Astrocyte of the cerebellum (primary cell): ENCODE measurements at regions not wholly inside any gene's neighbourhood (a gene's known extent, or its start where the extent isn't known, plus 50 kb on each side); places are given as distances from the start of the nearest gene placed in this dataset.

ENCODE experiments used
- DNase-seq: peaks from one replicate; pipeline ENCODE4 v3.0.0-alpha.2; 2011; ENCODE audit warnings: low read depth
- H3K4me3 ChIP-seq: 2 replicates; pipeline ENCODE4 v1.5.1; 2011; ENCODE audit warnings: mild to moderate bottlenecking, low read depth, low read length, moderate library complexity
- in situ Hi-C: cut with HindIII; loops from 2 replicates; pipeline ENCODE4 v1.10.0; 2017; ENCODE audit warnings: low sequenced_read_pairs
- TF ChIP-seq, protein P1 (sequence below): IDR thresholded peaks from 2 replicates; pipeline ENCODE4 v1.5.1; 2012; ENCODE audit warnings: low read length, low read depth, moderate library complexity, mild to moderate bottlenecking; ENCODE audit errors: missing control alignments

- TF ChIP-seq, protein P1, sequence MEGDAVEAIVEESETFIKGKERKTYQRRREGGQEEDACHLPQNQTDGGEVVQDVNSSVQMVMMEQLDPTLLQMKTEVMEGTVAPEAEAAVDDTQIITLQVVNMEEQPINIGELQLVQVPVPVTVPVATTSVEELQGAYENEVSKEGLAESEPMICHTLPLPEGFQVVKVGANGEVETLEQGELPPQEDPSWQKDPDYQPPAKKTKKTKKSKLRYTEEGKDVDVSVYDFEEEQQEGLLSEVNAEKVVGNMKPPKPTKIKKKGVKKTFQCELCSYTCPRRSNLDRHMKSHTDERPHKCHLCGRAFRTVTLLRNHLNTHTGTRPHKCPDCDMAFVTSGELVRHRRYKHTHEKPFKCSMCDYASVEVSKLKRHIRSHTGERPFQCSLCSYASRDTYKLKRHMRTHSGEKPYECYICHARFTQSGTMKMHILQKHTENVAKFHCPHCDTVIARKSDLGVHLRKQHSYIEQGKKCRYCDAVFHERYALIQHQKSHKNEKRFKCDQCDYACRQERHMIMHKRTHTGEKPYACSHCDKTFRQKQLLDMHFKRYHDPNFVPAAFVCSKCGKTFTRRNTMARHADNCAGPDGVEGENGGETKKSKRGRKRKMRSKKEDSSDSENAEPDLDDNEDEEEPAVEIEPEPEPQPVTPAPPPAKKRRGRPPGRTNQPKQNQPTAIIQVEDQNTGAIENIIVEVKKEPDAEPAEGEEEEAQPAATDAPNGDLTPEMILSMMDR: no peak
- H3K4me3 ChIP-seq: no peak overlapping the region
- in situ Hi-C loops: no loop called here
- DNase-seq: peak; percentile 40
These were observed 481.7 kb upstream of the TGFBR2 start for GRCh38 chr3:30124435-30125370.

DNA sequence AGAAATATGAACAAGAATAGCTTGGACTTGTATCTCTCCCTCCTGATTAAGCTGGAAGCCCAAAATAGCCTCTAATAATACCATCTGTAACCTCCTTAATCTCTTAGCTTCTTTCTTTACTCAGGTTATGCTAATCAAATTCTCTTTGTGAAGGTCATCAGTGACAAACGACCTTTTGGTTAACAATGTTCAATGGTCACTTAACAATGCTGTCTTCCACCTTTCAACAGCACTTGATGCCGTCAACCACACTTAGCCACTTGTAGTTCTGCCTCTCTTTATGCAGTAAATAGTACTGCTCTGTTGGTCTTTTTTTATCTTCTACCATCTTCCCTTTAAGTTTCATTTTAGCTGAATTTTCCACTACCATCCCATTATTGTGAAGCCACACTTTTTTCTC lies 476.6 kb upstream of the TGFBR2 start:
- H3K4me3 ChIP-seq: no peak overlapping the region
- no peak for DNase-seq
- TF ChIP-seq, protein P1: no peak
- in situ Hi-C loops: no loop called here

- no peak for DNase-seq
- in situ Hi-C loops: no loop called here
- TF ChIP-seq, protein P1: no peak
- H3K4me3 ChIP-seq: no peak overlapping the region
These were observed 476.0 kb upstream of the TGFBR2 start for GRCh38 chr3:30130391-30130790.

GRCh38 chr3:30131191-30131590 lies 475.2 kb upstream of the TGFBR2 start:
- DNase-seq: no peak
- in situ Hi-C loops: no loop called here
- TF ChIP-seq, protein P1: no peak
- H3K4me3 ChIP-seq: no peak overlapping the region

GRCh38 chr3:30135190-30135589 lies 471.2 kb upstream of the TGFBR2 start:
- H3K4me3 ChIP-seq: no peak overlapping the region
- in situ Hi-C loops: no loop called here
- TF ChIP-seq, protein P1: no peak
- DNase-seq: no peak

DNA sequence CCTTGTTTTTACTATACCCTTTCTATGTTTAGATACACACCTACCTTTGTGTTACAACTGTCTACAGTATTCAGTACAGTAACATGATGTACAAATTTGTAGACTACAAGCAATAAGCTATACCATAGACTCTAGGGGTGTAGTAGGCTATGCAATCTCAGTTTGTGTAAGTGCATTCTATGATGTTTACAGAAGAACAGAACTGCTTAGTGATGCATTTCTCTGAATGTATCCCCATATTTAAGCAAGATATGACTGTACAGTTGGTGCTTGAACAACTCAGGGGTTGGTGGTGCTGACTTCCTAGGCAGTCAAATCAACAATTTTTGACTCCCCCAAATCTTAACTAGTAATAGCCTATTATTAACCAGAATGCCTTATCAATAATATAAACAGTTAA lies 467.1 kb upstream of the TGFBR2 start:
- in situ Hi-C loops: no loop called here
- DNase-seq: no peak
- no peak overlapping the region for H3K4me3 ChIP-seq
- TF ChIP-seq, protein P1: no peak
